K562 (cell line): ENCODE measurements at regions not wholly inside any gene's neighbourhood (a gene's known extent, or its start where the extent isn't known, plus 50 kb on each side); places are given as distances from the start of the nearest gene placed in this dataset.

Experiments used
- ATAC-seq: fragments of 200-7000 bp; cut with Tn5 transposase; 3 replicates; pipeline ENCODE4 v1.9.1; 2020; ENCODE audit warnings: moderate library complexity
- BruUV-seq: library from RNA; stranded (reverse); fragments of 400-500 nt; replicated peaks from 2 replicates; lab custom pipeline; 2021; lab: Mats Ljungman, UMichigan
- CTCF ChIA-PET: fragments of 300-600 bp; formaldehyde crosslinking; extraction: SDS; loops from one replicate; lab custom pipeline; 2021; ENCODE audit warnings: low intra/inter-chr PET ratio; lab: Yijun Ruan, JAX
- POLR2A ChIA-PET: fragments of 300-600, 350-650 bp; sonication (Branson Sonifier 250); formaldehyde crosslinking; extraction: SDS; loops from one replicate; lab custom pipeline; 2021; ENCODE audit warnings: antibody characterized with exemption, inconsistent platforms; lab: Yijun Ruan, JAX
- DNase-seq, 4 experiments: peaks; one replicate each; pipeline versions ENCODE4 v3.0.0 to v3.0.0-alpha.2; 2011 to 2018; ENCODE audit warnings: low spot score in 3 of 4, mixed read lengths in 3 of 4; ENCODE audit errors: extremely low read depth in 1 of 4
- FAIRE-seq: peaks from 2 replicates; lab custom pipeline; 2011; peaks lifted over from hg19 to GRCh38; lab: Jason Lieb, UNC
- H2AFZ ChIP-seq: 2 replicates; pipeline ENCODE4 v1.6.0; 2011; ENCODE audit warnings: low read depth, low read length, control low read depth, inconsistent platforms
- H3K27ac ChIP-seq: fragments of 200-600 bp; 3 replicates; pipeline ENCODE4 v1.8.0; 2011; ENCODE audit warnings: low read depth, mild to moderate bottlenecking, control low read depth, inconsistent platforms, low read length, moderate library complexity, mixed read lengths; ENCODE audit errors: extremely low read depth
- H3K27me3 ChIP-seq, 2 experiments: fragments of 300-600 bp in 1 of 2; 2 replicates in 1 of 2; 3 replicates in 1 of 2; pipeline versions ENCODE4 v1.6.0 to v1.8.0; 2011; ENCODE audit warnings: inconsistent platforms in 2 of 2, low read length in 2 of 2, mild to moderate bottlenecking in 1 of 2, mixed read lengths in 1 of 2, moderate library complexity in 1 of 2; ENCODE audit not compliant: control insufficient read depth in 2 of 2, insufficient read depth in 2 of 2
- H3K36me3 ChIP-seq: fragments of 300-600 bp; 3 replicates; pipeline ENCODE4 v1.8.0; 2011; ENCODE audit warnings: mild to moderate bottlenecking, low read length, inconsistent platforms; ENCODE audit not compliant: control insufficient read depth, insufficient read depth
- H3K4me1 ChIP-seq, 2 experiments: fragments of 200-600 bp in 1 of 2; replicated peaks in 1 of 2; 2 replicates in 1 of 2; 3 replicates in 1 of 2; pipeline versions ENCODE4 v1.5.1 to v1.8.0; 2011; ENCODE audit warnings: inconsistent platforms in 2 of 2, low read length in 2 of 2, mild to moderate bottlenecking in 1 of 2, mixed read lengths in 1 of 2, moderate library complexity in 1 of 2; ENCODE audit not compliant: control insufficient read depth in 2 of 2, insufficient read depth in 2 of 2
- H3K4me2 ChIP-seq: 2 replicates; pipeline ENCODE4 v1.6.1; 2011; ENCODE audit warnings: low read length, control low read depth, inconsistent platforms, mixed read lengths; ENCODE audit not compliant: insufficient read depth
- H3K4me3 ChIP-seq: fragments of 200-600 bp; sonication (generic), shearing (Covaris generic); 2 replicates; pipeline ENCODE4 v1.5.1; 2016; ENCODE audit warnings: control low read depth, inconsistent platforms
- H3K79me2 ChIP-seq: fragments of 200-600 bp; 3 replicates; pipeline ENCODE4 v1.8.0; 2011; ENCODE audit warnings: low read length, inconsistent platforms; ENCODE audit not compliant: control insufficient read depth, insufficient read depth
- H3K9ac ChIP-seq, 2 experiments: 2 replicates each; pipeline versions ENCODE4 v1.6.0 to v1.6.1; 2011; ENCODE audit warnings: low read depth in 2 of 2, low read length in 2 of 2, control low read depth in 1 of 2, inconsistent platforms in 1 of 2, mild to moderate bottlenecking in 1 of 2, mixed read lengths in 1 of 2; ENCODE audit not compliant: insufficient read depth in 1 of 2
- H3K9me1 ChIP-seq: one replicate; pipeline ENCODE4 v1.6.0; 2011; ENCODE audit warnings: inconsistent platforms, mild to moderate bottlenecking, low read length, moderate library complexity; ENCODE audit not compliant: control insufficient read depth, insufficient read depth
- H3K9me3 ChIP-seq: replicated peaks from 2 replicates; pipeline ENCODE4 v1.5.1; 2011; ENCODE audit warnings: low read depth, low read length, inconsistent platforms; ENCODE audit not compliant: control insufficient read depth, insufficient read depth
- H4K20me1 ChIP-seq: replicated peaks from 2 replicates; pipeline ENCODE4 v1.6.1; 2011; ENCODE audit warnings: low read length, inconsistent platforms, mixed read lengths; ENCODE audit not compliant: control insufficient read depth, insufficient read depth
- CREBBP ChIP-seq: IDR thresholded peaks from one replicate; pipeline ENCODE4 v1.6.1; 2012; ENCODE audit warnings: low read depth, mild to moderate bottlenecking, control low read depth, inconsistent platforms, low read length
- MEIS2 ChIP-seq: fragments of 450-650 bp; IDR thresholded peaks from 2 replicates; pipeline ENCODE4 v1.6.1; 2014; ENCODE audit warnings: mild to moderate bottlenecking; ENCODE audit not compliant: partially characterized antibody
- MLLT1 ChIP-seq, 2 experiments: fragments of 450-650 bp; IDR thresholded peaks; 2 replicates each; pipeline ENCODE4 v1.6.1; 2016
- ZKSCAN8 ChIP-seq: fragments of 200-800 bp; sonication (Bioruptor generic); IDR thresholded peaks from 2 replicates; pipeline ENCODE4 v1.6.1; 2016; ENCODE audit warnings: missing genetic modification characterization, missing compliant biosample characterization
- WGBS: fragments of 100-300 bp; shearing (Covaris generic); methylation state at CpG from one replicate; pipeline ENCODE4 v1.1.6; 2016; ENCODE audit warnings: low coverage, mixed read lengths; ENCODE audit not compliant: insufficient coverage; ENCODE audit errors: missing lambda C conversion rate; 5-methylcytosine and 5-hydroxymethylcytosine counted together
- in situ Hi-C: fragments of 300-500 bp; cut with MboI; formaldehyde crosslinking; loops from 4 replicates; pipeline ENCODE4 v1.15.0; 2018; ENCODE audit warnings: inconsistent platforms, mixed read lengths
- intact Hi-C: fragments of 100-400 bp; cut with micrococcal nuclease; formaldehyde crosslinking; loops from 2 replicates; pipeline ENCODE4 v1.14.2; 2022
- TF ChIP-seq, protein P1 (sequence below), 2 experiments: IDR thresholded peaks; 2 replicates each; pipeline ENCODE4 v1.6.1; 2012; ENCODE audit warnings: improper control_type of control experiment in 2 of 2, low read depth in 2 of 2, low read length in 2 of 2, borderline replicate concordance in 1 of 2

- POLR2A ChIA-PET, result interaction anchor here (2.0 kb wide), 1 partner anchor 13 kb away, joined by 5 read pairs; no protein-coding TSS in a partner anchor
- H3K4me3 ChIP-seq, result no peak overlapping the region
- no peak overlapping the region for H3K4me2 ChIP-seq
- peaks cover 17 to 24% of the 10 kb centered on the region in 2 experiments for H3K27me3 ChIP-seq
- DNase-seq (no peak), FAIRE-seq (no peak), ATAC-seq (no peak)
- CTCF ChIA-PET, result no interaction called here
- no peak overlapping the region for H3K9ac ChIP-seq
- no peaks in the 10 kb centered on the region for H3K9me3 ChIP-seq
- intact Hi-C loops, result no loop called here
- no TSS peak for BruUV-seq
- H3K36me3 ChIP-seq, result no peaks in the 10 kb centered on the region
- H3K4me1 ChIP-seq, result peaks cover 0 to 8% of the 10 kb centered on the region in 2 experiments; a peak in 2 of 5 replicates
- in situ Hi-C loops, result no loop called here
- no peak overlapping the region for H2AFZ ChIP-seq
- no peaks in the 10 kb centered on the region for H3K79me2 ChIP-seq
- H3K27ac ChIP-seq, result no peak overlapping the region
- no peaks in the 10 kb centered on the region for H4K20me1 ChIP-seq
- WGBS, result 7% methylated on average over 8 of the region's 8 CpGs
- no peaks in the 10 kb centered on the region for H3K9me1 ChIP-seq
- TF ChIP-seq, protein P1, sequence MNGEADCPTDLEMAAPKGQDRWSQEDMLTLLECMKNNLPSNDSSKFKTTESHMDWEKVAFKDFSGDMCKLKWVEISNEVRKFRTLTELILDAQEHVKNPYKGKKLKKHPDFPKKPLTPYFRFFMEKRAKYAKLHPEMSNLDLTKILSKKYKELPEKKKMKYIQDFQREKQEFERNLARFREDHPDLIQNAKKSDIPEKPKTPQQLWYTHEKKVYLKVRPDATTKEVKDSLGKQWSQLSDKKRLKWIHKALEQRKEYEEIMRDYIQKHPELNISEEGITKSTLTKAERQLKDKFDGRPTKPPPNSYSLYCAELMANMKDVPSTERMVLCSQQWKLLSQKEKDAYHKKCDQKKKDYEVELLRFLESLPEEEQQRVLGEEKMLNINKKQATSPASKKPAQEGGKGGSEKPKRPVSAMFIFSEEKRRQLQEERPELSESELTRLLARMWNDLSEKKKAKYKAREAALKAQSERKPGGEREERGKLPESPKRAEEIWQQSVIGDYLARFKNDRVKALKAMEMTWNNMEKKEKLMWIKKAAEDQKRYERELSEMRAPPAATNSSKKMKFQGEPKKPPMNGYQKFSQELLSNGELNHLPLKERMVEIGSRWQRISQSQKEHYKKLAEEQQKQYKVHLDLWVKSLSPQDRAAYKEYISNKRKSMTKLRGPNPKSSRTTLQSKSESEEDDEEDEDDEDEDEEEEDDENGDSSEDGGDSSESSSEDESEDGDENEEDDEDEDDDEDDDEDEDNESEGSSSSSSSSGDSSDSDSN (IDR thresholded peaks at IDR 0.05; ENCODE audit: borderline replicate concordance in 1 of 2, low read depth in 2 of 2, low read length in 2 of 2), result no peak
- no peak for TF ChIP-seq ZKSCAN8 (CRISPR knock-in tag)
- no peak for TF ChIP-seq MLLT1 (IDR thresholded peaks at IDR 0.05)
- no peak for TF ChIP-seq CREBBP
- no peak for TF ChIP-seq MEIS2
These were observed 182.7 kb upstream of the MKLN1 start for GRCh38 chr7:131145026-131145425.
